WTC11 (cell line): ENCODE measurements at regions not wholly inside any gene's neighbourhood (a gene's known extent, or its start where the extent isn't known, plus 50 kb on each side); places are given as distances from the start of the nearest gene placed in this dataset.

Experiments
- TCF7 ChIP-seq: sonication (generic); formaldehyde crosslinking; IDR thresholded peaks from 2 replicates; pipeline ENCODE4 v1.8.0; 2022; ENCODE audit warnings: mild to moderate bottlenecking, low read depth, missing genetic modification reagents, moderate library complexity
- TP53 ChIP-seq: sonication (generic); formaldehyde crosslinking; IDR thresholded peaks from 2 replicates; pipeline ENCODE4 v1.8.1; 2023; ENCODE audit warnings: mild to moderate bottlenecking, missing genetic modification reagents
- ZNF121 ChIP-seq: sonication (generic); formaldehyde crosslinking; IDR thresholded peaks from 2 replicates; pipeline ENCODE4 v1.8.0; 2023; ENCODE audit warnings: missing genetic modification reagents
- ZNF138 ChIP-seq: sonication (generic); formaldehyde crosslinking; conservative IDR thresholded peaks from 2 replicates; pipeline ENCODE4 v1.8.1; 2022; ENCODE audit warnings: mild to moderate bottlenecking, moderate library complexity, missing genetic modification reagents
- TF ChIP-seq, protein P1 (sequence below): sonication (generic); formaldehyde crosslinking; IDR thresholded peaks from 2 replicates; pipeline ENCODE4 v1.8.1; 2022; ENCODE audit warnings: mild to moderate bottlenecking, missing genetic modification reagents, moderate library complexity, borderline replicate concordance

DNA sequence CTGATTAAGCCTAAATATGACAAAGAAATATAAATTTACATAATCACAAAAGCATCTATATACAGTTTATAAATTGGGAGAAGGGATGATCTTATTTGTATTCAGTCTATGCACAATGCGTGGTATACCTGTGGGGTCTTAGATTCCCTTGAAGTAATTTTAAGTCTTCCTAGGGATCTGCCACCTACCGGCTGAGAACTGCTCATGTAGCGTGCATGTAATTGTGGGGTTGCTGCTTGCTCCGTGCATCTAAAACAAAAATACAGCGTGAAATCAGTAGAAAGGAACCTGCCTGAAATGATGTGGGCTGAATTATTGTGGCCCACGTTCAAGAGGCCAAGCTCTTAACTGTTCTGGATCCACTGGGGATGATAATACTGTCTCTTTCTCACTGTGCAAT lies 187.3 kb downstream of the MBOAT1 start:
- no peak for TF ChIP-seq ZNF121
- TF ChIP-seq ZNF138 (CRISPR knock-in tag) = no peak
- TF ChIP-seq, protein P1, sequence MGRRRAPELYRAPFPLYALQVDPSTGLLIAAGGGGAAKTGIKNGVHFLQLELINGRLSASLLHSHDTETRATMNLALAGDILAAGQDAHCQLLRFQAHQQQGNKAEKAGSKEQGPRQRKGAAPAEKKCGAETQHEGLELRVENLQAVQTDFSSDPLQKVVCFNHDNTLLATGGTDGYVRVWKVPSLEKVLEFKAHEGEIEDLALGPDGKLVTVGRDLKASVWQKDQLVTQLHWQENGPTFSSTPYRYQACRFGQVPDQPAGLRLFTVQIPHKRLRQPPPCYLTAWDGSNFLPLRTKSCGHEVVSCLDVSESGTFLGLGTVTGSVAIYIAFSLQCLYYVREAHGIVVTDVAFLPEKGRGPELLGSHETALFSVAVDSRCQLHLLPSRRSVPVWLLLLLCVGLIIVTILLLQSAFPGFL (CRISPR knock-in tag) = no peak
- no peak for TF ChIP-seq TCF7
- no peak for TF ChIP-seq TP53
